Esophagus mucosa (tissue), 1 donor: ENCODE measurements at regions not wholly inside any gene's neighbourhood (a gene's known extent, or its start where the extent isn't known, plus 50 kb on each side); places are given as distances from the start of the nearest gene placed in this dataset.

Experiments
- ATAC-seq: fragments of 200-7000 bp; cut with Tn5 transposase; one replicate; pipeline ENCODE4 v1.9.1; 2020
- donor health status: DM: yes; HTN: yes; CAD: no.

DNA sequence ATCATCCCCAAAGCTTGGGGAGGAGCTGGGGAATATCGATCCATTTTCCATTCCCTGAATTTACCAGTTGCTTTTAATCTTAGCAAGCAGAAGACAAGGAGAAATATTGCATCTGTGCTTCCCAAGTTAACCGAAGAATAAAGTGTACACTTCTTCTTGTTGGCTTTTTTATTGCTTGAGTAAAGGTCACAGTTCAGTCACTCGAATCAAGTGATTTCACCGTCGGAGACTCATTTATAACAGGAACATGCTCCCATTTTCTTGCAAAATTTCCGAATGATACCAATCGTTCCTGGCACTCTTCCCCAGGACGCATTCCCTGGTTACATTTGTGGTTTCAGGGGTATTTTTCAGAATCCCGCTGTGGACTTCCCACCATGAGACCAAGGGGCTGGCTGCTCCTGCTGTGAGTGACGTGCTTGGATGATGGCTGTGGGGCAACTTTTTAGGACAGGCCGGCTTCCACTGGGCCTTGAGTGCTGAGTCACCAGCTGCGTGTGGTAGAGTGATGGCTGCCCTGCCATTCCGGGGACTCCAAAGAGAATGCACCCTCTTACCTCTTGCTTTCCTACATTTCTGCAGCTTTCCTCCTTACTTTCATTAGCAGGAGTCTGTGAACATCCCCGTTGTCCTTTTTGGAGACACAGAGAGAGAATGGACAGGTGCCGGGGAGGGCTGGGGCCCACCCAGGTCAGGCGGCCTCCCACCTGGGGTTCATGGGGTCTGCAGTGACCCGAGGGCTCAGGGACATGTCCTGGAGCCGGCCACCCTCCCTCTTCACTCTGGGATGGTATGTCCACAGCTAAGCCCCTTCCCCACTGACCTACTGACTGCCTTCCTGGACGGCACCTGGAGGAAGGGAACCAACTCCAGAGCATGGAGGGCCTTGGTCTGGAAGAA, 60.7 kb upstream of the HDAC4 start:
- no peak for ATAC-seq

DNA sequence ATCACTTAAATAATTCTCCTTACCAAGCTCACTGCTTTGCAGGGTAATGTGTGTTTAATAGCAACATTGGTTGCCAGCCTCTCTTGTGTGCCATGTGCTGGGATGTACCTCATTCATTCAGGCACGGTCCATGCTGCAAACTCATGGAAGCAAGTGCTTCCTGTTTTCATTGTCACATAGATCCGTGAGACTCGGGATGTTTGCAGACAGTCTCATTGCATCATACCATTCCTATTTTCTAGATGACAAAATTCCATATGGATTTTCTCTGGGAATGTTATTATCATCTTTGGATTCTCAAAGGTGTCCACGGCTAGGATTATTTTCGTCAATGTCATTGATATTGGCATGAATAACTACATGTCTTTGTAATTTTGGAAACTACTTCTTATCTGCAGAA, 60.0 kb upstream of the HDAC4 start:
- no peak for ATAC-seq

DNA sequence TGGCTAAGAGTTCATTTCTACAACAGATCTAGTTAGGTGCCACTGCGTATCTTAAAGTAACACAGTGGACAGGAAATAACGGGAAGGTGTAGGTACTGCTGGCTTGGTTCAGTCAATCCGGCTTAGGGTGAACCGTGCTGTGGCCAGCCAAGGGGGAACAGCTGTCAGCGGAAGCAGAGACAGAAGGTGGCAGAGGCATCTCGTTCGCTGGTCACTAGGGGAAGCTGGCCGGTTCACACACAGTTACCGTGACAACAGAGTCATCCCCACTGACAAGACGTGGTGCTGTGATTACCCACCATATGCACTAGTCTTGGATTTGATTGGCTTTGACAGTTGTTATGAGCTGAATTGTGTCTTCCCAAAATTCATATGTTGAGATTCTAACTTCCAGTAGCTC, 58.8 kb upstream of the HDAC4 start:
- ATAC-seq = no peak

DNA sequence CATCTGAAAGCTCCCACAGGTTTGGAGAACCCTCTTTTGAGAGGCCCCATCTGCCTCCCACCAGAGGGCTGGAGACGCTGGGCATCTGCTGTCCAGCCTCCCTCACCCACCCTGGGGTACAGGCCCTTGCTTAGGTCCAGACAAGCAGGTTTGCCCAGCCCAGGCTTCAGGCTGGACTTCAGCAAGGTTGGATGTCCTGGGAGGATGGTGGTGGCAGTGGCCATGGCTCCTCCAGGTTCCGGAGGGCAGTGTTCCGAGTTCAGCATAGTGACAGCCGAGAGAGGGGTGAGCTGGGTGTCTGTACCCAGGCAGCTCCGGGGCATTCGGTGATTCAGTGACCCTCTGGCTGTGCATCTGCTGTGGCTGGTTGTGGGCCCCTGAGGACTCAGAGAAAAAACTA, 58.2 kb upstream of the HDAC4 start:
- ATAC-seq = no peak

DNA sequence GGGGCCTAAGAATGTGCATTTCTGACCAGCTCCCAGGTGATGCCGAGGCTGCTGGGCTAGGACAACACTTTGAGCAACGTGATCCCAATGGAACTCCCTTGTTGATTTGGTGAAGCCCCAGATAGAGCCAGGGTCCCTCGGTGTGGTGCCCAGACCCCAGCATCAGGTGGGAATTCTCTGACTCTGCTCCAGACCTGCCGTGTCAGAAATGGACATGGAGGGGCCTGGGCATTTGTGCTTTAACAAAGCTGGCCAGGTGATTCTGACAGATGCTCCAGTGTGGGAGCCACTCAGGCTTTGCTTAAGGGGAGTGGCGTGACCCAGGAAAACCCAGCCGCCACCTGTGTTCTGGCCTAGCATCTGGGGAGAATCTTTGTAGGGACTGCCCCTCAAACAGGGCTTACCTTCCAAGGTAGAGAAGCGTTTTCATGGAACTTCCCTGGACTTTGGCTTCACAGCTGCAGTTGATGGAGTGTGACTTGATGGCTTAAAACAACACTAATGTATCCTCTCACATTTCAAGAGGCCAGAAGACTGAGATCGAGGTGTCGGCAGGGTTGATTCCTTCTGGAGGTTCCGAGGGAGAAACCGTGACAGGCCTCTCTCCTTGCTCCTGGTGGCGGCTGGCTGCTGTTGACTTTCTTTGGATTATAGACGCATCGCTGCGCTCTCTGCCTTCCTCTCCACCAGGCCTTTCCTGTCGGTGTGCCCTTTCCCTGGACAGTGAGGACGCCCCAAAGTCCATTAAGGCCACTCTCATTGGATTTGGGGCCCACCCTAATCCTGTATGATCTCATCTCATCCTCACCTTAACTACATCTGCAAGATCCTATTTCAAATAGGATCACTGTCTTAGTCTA, 57.0 kb upstream of the HDAC4 start:
- no peak for ATAC-seq

DNA sequence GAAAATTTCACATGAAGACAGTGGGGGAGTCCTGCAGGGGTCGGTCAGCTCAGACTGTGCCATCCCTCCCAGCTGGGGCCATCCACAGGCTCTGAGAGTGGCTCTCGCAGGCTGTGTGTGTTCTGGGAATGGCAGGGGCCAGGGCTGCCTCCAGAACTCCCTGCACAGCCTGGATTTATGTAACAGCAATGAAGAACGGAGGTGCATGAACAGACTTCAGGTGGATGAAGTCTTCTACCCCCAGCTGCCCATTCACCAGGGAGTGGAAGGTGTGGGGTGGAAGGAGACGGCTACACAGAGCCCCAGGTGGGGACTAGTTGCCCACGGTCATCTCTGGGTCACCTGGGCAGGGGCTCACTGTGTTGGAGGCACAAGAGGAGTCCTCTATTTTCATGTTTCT, 56.1 kb upstream of the HDAC4 start:
- peak; percentile 39 for ATAC-seq

DNA sequence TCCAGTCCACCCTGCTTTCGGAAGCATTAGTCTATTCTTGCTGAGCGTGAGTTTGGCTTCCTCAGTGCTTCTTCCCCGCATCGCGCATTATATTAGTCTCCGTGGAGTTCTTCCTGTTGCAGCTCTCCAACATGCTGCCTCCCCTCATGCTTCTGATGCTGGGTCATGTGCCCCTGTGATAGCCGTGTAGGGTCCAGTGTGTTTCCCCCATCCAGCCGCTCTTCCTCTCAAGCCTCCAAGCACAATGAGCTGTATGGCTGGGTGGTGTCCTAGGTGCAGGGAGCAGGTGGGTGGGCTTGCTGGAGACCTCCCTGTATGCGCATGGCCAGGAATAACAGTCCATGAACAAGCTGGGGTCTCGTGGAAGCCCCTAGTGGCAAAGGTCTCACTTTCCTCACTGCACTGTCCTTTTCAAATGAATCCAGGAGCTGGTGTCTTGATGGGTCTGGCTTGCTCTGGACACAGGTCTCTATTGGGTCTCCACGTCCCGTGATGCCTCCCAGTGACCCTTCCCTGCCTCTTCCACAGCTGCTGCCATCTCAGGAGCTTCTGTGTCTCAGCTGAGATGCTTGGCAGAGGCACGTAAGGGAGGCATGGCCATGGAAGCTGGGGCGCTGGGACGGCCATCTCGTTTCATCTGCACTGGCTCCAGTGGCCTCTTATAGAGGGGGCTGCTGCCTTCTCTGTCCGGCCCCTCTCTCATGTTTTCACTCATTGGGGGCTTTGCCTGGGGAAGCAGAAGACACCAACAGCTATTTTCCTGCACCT, 54.8 kb upstream of the HDAC4 start:
- no peak for ATAC-seq

DNA sequence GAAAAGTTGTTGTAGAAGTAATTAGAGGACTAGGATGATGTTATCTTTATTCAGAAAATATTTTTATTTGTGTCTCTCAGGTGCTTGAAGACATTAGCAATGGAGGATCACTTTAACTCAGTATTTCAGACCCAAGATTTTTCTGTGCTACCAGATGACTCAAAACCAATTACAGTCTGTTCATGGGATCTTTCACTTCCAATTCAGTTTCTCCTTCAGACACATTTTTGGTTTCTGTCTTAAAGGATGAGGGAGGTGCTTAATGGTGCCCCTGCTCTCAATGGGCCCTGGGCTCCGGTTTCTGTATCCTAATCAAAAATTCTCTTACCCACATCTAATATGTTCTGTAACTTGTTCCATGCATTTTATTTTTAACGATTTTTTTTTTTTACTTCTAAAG, 53.7 kb upstream of the HDAC4 start:
- no peak for ATAC-seq
